Thyroid gland (tissue), 4 donors: ENCODE measurements at regions not wholly inside any gene's neighbourhood (a gene's known extent, or its start where the extent isn't known, plus 50 kb on each side); places are given as distances from the start of the nearest gene placed in this dataset.

Experiments
- CTCF ChIP-seq, 6 experiments: fragments of 200-600 bp in 3 of 6; fragments of 450-650 bp in 3 of 6; sonication (generic) in 3 of 6; IDR thresholded peaks; one replicate each; pipeline ENCODE4 v1.5.1; 2016 to 2019; ENCODE audit warnings: antibody characterized with exemption in 6 of 6, mild to moderate bottlenecking in 2 of 6, inconsistent platforms in 1 of 6, moderate library complexity in 1 of 6
- POLR2A ChIP-seq, 2 donors: fragments of 450-650 bp; IDR thresholded peaks; one replicate each; pipeline ENCODE4 v1.6.1; 2017; ENCODE audit warnings: antibody characterized with exemption in 2 of 2, mild to moderate bottlenecking in 2 of 2, moderate library complexity in 1 of 2

DNA sequence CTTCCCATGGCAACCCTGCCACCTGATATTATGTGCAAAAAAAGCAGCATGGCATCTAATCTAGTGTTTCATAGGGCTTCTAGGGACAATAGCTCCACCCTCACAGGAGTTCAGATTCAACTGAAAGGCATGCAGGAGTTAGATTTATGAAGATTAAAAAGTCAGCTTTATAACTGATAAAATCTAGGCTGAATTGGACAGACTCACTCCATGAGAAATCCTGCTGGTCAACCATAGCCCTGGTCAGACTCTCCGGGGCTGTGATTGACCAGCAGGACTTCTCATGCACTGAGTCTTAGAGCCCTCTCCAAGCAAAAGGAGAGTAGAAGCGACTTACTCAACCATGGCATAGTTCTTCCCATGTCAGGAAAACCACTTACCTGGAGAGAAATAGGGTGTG lies 345.4 kb downstream of the NEBL start:
- TF ChIP-seq CTCF (IDR thresholded peaks at IDR 0.05): no peak
- TF ChIP-seq POLR2A (IDR thresholded peaks at IDR 0.05): no peak
